Thyroid gland (tissue), 4 donors: ENCODE measurements at regions not wholly inside any gene's neighbourhood (a gene's known extent, or its start where the extent isn't known, plus 50 kb on each side); places are given as distances from the start of the nearest gene placed in this dataset.

Source experiments
- CTCF ChIP-seq, 6 experiments: fragments of 200-600 bp in 3 of 6; fragments of 450-650 bp in 3 of 6; sonication (generic) in 3 of 6; IDR thresholded peaks; one replicate each; pipeline ENCODE4 v1.5.1; 2016 to 2019; ENCODE audit warnings: antibody characterized with exemption in 6 of 6, mild to moderate bottlenecking in 2 of 6, inconsistent platforms in 1 of 6, moderate library complexity in 1 of 6
- POLR2A ChIP-seq, 2 donors: fragments of 450-650 bp; IDR thresholded peaks; one replicate each; pipeline ENCODE4 v1.6.1; 2017; ENCODE audit warnings: antibody characterized with exemption in 2 of 2, mild to moderate bottlenecking in 2 of 2, moderate library complexity in 1 of 2

- TF ChIP-seq CTCF (IDR thresholded peaks at IDR 0.05) (no peak), POLR2A (IDR thresholded peaks at IDR 0.05) (no peak)
Measured at GRCh38 chr9:111151537-111151936, 113.3 kb upstream of the LPAR1 start.
